GM21576 (cell line): ENCODE measurements at regions not wholly inside any gene's neighbourhood (a gene's known extent, or its start where the extent isn't known, plus 50 kb on each side); places are given as distances from the start of the nearest gene placed in this dataset.
A peak's percentile ranks its signal among the peaks of the same experiment; 100 is the strongest.

Source experiments
- ATAC-seq: cut with Tn5 transposase; IDR thresholded peaks from one replicate; pipeline ENCODE4 v1.9.1; 2021; ENCODE audit warnings: mild to moderate bottlenecking, moderate library complexity; ENCODE audit not compliant: unreplicated experiment

GRCh38 chr16:79498928-79499327, 101.6 kb downstream of the MAF start:
- ATAC-seq = no peak

GRCh38 chr16:79497606-79498350, 102.8 kb downstream of the MAF start:
- ATAC-seq = no peak

DNA sequence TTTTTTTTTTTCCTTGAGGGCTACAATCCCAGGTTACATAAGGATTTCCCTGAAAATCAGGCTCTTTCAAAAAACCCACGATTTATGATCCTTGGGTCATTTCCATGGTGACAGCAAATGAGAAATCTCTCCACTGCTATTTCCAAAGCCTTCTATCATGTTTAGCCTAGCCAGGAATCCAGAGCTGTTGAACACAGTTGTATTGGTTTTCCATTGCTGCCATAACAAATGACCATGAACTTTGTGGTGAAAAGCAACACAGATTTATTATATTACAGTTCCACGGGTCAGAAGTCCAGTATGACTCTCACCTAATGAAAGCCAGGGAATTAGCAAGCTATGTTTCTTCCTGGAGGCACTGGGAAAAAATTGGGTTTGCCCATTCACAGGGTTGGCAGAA, 106.6 kb downstream of the MAF start:
- no peak for ATAC-seq

GRCh38 chr16:79492036-79492435, 108.5 kb downstream of the MAF start:
- ATAC-seq = no peak

DNA sequence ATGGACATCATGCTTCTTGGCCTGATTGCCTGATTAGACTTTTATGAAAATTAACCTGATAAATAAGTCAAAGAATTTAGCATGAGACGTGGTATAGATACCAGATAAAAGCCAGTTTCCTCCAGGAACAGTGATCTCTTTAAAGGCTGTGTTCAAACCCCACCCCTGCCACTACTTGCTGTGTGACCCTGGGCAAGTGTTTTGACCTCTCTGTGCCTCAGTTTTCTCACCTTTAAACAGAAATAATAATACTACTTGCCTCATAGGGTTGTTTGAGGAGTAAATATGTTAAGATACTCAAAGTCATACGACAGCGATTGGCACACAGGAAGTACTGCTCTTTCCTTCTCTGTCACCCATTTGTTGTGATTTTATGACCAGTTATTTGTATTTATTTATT, 115.5 kb downstream of the MAF start:
- no peak for ATAC-seq

- ATAC-seq = no peak
These were observed 116.3 kb downstream of the MAF start for GRCh38 chr16:79484237-79484636.

DNA sequence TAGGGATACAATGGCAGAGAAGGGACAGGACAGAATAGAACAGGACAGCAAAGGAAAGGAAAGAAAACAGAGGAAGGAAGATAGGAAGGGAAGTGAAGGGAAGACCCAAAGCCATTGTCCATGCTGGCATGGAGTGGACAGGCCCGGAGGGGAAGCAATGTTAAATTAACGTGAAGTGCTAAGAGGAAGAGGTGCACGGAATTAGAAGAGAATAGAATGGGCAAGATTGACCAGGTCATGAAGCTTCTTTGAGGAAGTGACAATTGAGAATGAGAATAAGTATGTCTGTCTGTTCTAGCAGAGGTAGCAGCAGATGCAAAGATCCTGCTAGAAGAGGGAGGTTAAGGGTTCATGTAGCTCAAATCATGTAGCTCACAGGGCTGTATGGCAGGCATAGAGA, 117.2 kb downstream of the MAF start:
- no peak for ATAC-seq

GRCh38 chr16:79482011-79482410, 118.5 kb downstream of the MAF start:
- ATAC-seq = no peak

DNA sequence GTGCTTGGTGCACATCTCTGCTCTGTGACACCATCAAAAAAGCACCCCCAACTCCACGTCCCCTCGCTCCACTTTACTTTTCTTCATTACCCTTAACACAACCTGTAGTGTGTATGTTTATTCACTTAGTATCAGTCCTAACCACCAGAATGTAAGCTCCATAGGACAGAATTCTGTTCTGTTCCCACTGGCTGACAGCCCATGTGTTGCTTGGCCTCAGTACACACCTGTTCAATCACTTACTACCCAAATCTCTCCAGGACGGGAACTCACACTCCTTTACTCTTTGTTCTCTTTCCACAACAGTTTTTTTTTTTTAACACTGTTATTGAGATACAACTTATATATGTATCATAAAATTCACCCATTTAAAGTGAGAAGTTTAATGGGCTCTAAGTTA, 119.6 kb downstream of the MAF start:
- ATAC-seq = no peak

- no peak for ATAC-seq
These were observed 120.5 kb downstream of the MAF start for GRCh38 chr16:79480056-79480455.

DNA sequence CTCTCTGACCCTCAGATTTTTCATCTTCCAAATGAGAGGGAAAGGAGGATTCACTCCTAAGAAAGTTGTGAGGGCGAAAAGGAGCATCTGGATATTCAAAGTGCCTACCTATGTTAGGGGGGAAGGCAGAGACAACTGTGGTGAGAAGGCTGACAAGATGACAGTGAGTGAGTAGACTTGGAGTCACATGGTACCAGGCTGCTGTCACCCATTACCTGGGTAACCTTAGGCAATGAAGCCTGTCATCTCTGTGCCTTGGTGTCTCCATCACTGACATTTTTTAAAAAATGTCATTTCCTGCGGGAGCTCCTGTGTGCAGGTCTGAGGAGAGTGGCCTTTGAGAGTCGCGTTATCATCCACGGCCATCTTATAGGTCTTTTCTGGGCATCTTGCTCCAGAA, 124.0 kb downstream of the MAF start:
- ATAC-seq = no peak

- ATAC-seq = no peak
These were observed 124.7 kb downstream of the MAF start for GRCh38 chr16:79475841-79476240.

DNA sequence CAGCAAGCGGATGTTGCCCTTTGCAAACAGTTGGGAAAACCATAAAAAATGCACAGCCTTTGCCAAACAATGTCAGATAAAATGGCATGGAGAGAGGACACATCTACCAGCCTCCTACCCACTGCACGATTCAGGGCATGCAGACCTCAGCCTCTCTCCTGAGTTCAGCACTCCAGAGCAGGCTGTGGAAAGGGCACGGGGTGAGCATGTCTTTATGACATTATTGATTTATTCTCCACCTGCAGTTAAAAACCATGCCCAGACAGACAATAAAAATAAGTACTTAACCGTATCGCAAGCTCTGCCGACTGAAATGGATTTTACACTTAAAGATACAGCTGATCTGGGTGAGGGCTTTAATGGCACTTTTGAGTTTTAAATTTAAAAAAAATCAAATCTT, 127.1 kb downstream of the MAF start:
- ATAC-seq = no peak

DNA sequence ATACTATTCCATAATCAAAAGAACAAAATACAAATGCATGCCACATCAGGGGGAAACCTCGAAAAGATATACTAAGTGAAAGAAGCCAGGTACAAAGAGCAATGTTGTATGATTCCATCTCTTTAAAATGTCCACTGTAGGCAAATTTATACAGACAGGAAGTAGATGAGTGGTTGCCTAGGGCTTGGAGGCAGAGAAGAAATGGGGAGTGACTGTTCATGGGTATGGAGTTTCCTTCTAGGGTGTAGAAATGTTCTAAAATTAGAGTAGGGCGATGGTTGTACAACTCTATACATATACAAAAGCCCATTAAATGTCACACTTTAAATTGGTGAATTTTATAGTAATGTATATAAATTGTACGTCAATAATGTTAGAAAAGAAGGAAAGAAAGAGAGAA, 128.1 kb downstream of the MAF start:
- no peak for ATAC-seq

DNA sequence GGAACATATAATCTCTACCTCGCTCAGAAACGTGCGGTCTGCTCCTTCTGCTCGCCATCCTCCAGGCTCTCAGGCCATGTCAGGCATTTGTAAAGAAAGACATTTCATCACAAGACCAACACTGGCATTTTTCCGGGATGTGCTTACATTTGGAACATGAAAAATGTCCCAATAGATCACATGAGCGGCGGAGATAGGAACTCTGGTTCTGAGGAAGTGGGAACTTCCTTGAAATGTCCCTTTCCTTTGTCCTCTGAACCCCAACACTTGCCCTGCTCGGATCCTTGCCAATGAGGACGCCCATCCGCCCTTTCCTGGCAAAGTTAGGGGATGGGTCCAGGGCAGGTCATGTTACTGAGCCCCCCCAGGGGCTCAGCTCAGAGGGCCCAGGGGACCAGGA, 130.5 kb downstream of the MAF start:
- ATAC-seq = no peak

- no peak for ATAC-seq
These were observed 131.9 kb downstream of the MAF start for GRCh38 chr16:79468631-79469030.

GRCh38 chr16:79468121-79468552, 132.4 kb downstream of the MAF start:
- no peak for ATAC-seq

DNA sequence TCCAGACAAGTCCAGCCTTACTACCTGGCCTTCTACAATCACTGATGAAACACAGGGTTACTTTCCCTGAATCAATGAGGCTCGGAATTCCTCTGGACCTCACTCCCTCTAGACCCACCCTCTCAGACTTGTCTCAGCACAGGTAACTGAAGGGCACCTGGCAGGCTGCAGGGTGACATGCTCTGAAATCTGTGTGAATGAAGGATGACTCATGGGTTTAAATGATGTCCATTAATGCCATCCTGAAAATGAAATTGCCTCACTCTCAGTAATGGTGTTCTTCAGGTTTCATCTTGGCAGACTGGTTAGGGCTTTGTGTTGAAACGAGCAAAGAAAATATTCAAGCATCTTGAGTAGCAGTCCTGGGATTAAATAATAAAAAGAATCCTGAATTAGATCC, 134.4 kb downstream of the MAF start:
- ATAC-seq = no peak

- no peak for ATAC-seq
These were observed 136.7 kb downstream of the MAF start for GRCh38 chr16:79463841-79464240.

DNA sequence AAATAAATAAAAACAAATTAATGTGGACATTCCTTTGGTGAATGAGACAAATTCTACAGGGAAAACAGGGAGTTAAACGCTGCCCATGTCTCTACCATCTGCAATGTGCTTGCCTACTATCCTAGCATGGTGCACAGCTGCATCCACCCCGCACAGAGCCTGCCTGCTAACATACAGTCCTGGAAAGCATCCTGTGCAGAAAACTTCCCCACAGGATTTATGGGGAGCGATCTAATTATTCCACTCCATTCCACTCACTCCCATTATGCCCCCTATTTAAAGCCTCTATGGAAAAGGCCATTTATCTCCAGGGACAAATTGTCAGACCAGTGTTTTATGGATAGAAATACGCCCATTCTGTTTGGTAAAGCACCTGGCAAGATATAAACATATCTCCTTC, 144.5 kb downstream of the MAF start:
- ATAC-seq = no peak

- ATAC-seq = no peak
These were observed 147.9 kb downstream of the MAF start for GRCh38 chr16:79452671-79453070.

GRCh38 chr16:79451196-79451816, 149.2 kb downstream of the MAF start:
- ATAC-seq = peak; percentile 75

DNA sequence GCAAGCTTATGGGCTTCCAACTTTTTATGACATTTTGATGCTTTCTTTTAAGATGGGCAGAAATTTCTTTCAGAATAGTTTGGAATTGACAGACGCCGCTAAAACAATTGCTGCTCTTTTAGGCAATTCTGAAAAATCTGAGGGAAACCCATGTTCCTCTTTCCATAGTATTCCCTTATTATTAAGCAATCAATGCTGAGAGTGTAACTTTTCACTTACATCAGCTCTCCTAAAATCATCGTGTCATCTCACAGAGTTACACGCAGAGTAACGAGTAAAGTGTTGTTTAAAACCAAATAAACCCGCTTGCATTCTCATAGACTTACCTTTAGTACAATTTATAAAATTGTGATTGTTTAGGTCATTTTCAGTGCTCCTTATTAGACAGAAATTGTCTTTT, 150.6 kb downstream of the MAF start:
- ATAC-seq = no peak
